ENCODE measurements at regions not wholly inside any gene's neighbourhood (a gene's known extent, or its start where the extent isn't known, plus 50 kb on each side); places are given as distances from the start of the nearest gene placed in this dataset.

DNA sequence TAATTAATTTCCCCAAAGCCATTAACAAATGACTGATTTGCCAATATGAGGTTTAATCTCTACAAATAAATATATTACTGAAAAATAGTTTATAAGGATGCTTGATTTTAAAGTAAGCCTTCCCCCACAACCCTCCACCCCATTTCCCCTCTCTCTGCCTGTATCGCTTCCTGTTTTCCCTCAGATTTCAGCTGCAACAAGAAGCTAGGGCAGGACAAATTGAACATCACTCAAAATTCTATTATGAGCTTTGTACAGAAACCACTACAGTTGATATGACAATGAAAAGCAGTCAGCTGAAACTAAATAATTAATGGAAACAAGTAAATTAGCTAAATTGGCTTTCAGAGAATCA, 109.0 kb upstream of the SP4 start:
- intact Hi-C loops (cut with DNase I), result no loop called here
- 93 to 97% methylated on average over 1 of the region's 1 CpG for WGBS, 2 donors
- Histone ChIP-seq H3K27ac (no peak overlapping the region), H3K9me3 (no peaks in the 10 kb centered on the region), H3K27me3 (no peaks in the 10 kb centered on the region), H3K36me3 (replicated peaks in 1 of 2; ENCODE audit: insufficient read depth in 1 of 2, low read depth in 2 of 2) (no peaks in the 10 kb centered on the region), H3K4me3 (no peak overlapping the region), H3K4me1 (no peaks in the 10 kb centered on the region)
- DNase-seq (no peak), ATAC-seq (no peak)
- TF ChIP-seq, protein P1, sequence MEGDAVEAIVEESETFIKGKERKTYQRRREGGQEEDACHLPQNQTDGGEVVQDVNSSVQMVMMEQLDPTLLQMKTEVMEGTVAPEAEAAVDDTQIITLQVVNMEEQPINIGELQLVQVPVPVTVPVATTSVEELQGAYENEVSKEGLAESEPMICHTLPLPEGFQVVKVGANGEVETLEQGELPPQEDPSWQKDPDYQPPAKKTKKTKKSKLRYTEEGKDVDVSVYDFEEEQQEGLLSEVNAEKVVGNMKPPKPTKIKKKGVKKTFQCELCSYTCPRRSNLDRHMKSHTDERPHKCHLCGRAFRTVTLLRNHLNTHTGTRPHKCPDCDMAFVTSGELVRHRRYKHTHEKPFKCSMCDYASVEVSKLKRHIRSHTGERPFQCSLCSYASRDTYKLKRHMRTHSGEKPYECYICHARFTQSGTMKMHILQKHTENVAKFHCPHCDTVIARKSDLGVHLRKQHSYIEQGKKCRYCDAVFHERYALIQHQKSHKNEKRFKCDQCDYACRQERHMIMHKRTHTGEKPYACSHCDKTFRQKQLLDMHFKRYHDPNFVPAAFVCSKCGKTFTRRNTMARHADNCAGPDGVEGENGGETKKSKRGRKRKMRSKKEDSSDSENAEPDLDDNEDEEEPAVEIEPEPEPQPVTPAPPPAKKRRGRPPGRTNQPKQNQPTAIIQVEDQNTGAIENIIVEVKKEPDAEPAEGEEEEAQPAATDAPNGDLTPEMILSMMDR (IDR thresholded peaks at IDR 0.05), result no peak
- TF ChIP-seq POLR2A (IDR thresholded peaks at IDR 0.05), result no peak

DNA sequence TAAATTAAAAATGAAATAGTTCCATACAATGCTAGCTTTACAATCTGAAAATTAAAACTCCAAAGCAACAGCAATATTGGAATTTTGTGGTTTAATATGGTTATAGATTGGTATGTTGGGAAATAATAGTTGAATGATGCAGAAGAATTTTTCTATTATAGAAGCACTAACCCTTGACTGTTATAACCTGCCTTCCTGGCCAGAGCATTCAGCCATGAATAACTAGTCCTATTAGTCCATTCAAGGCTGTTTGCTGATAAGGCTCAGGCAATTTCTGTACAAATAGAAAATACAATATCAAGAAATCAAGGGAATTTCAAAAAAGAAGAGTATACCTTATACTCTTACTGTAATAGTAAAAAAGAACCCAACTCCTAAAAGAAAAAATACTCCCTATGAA, 101.6 kb upstream of the SP4 start:
- Histone ChIP-seq H3K4me1 (no peaks in the 10 kb centered on the region), H3K9me3 (no peaks in the 10 kb centered on the region), H3K27me3 (no peaks in the 10 kb centered on the region), H3K4me3 (no peak overlapping the region), H3K27ac (no peak overlapping the region), H3K36me3 (replicated peaks in 1 of 2; ENCODE audit: insufficient read depth in 1 of 2, low read depth in 2 of 2) (no peaks in the 10 kb centered on the region)
- no peak for DNase-seq
- intact Hi-C loops (cut with DNase I), result no loop called here
- no peak for ATAC-seq
- TF ChIP-seq POLR2A (IDR thresholded peaks at IDR 0.05), result no peak
- TF ChIP-seq, protein P1 (IDR thresholded peaks at IDR 0.05), result no peak

DNA sequence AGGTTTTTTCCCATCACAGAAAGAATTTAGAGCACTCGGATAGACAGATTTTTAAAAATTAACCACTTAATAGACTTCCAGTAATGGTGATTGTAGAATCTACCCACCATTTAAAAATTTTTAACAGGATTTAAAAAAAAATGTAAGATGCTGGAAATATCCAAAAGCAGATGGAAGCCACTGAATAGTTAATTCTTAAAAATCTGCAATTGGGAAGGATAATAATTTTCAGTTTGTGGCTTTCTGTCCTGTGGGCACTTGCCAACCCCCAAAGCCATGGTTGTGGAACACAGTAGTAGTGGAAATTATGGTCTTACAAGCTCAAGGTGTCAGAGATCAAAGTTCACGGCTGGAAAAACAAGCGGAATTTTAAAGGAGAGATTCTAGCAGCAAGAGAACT, 101.0 kb upstream of the SP4 start:
- Histone ChIP-seq H3K27me3 (no peaks in the 10 kb centered on the region), H3K27ac (no peak overlapping the region), H3K4me1 (no peaks in the 10 kb centered on the region), H3K4me3 (no peak overlapping the region), H3K36me3 (replicated peaks in 1 of 2; ENCODE audit: insufficient read depth in 1 of 2, low read depth in 2 of 2) (no peaks in the 10 kb centered on the region), H3K9me3 (no peaks in the 10 kb centered on the region)
- no peak for TF ChIP-seq POLR2A (IDR thresholded peaks at IDR 0.05)
- TF ChIP-seq, protein P1 (IDR thresholded peaks at IDR 0.05), result no peak
- no peak for ATAC-seq
- intact Hi-C loops (cut with DNase I), result no loop called here
- DNase-seq, result no peak
- WGBS, 2 donors, result 60 to 65% methylated on average over 3 of the region's 3 CpGs

DNA sequence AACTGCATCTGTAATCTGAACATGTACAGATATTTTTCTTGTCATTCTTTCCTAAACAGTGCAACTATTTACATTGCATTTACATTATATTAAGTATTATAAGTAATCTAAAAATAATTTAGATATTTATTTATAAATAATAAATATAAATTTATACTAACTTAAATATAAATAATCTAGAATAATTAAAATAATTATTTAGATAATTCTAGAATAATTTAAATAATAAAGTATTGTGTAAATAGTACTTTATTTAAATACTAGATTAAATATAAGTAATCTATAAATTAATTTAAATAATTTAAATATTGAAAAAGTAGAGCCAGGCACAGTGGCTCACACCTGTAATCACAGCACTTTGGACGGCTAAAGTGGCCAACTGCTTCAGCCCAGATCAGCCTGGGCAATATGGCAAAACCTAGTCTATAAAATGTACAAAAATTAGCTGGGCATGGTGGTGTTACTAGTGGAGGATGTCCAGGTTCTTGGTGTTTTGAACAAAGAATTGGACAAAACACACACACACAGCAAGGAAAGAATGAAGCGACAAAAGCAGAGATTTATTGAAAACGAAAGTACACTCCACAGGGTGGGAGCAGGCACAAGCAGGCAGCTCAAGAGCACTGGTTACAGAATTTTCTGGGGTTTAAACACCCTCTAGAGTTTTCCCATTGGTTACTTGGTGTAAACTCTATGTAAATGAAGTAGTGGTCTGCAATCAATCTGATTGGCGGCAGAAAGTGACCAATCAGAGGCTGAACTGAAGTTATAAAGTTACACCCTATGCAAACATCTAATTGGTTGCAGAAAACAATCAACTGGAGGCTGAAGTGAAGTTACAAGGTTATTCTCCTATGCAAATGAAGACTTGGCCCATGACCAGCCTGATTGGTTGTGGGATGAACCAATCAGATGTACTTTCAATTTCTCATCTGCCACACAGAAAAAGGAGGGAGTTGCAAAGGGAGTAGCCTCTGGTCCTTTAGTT, 100.2 kb upstream of the SP4 start:
- intact Hi-C loops (cut with DNase I), result no loop called here
- H3K4me1 ChIP-seq, result no peaks in the 10 kb centered on the region
- no peak overlapping the region for H3K4me3 ChIP-seq
- DNase-seq, result no peak
- no peak overlapping the region for H3K27ac ChIP-seq
- H3K27me3 ChIP-seq, result no peaks in the 10 kb centered on the region
- no peaks in the 10 kb centered on the region for H3K36me3 ChIP-seq (replicated peaks in 1 of 2; ENCODE audit: insufficient read depth in 1 of 2, low read depth in 2 of 2)
- TF ChIP-seq, protein P1 (IDR thresholded peaks at IDR 0.05), result no peak
- TF ChIP-seq POLR2A (IDR thresholded peaks at IDR 0.05), result no peak
- no peak for ATAC-seq
- WGBS, 2 donors, result 96 to 97% methylated on average over 4 of the region's 4 CpGs
- no peaks in the 10 kb centered on the region for H3K9me3 ChIP-seq
